Effector memory CD4-positive, alpha-beta T cell (primary cell): ENCODE measurements at regions not wholly inside any gene's neighbourhood (a gene's known extent, or its start where the extent isn't known, plus 50 kb on each side); places are given as distances from the start of the nearest gene placed in this dataset.

Experiments
- DNase-seq, 3 donors: peaks; one replicate each; pipeline ENCODE4 v3.0.0-alpha.2; 2020
- H3K27ac ChIP-seq: 2 replicates; pipeline ENCODE4 v1.7.0; 2013; ENCODE audit warnings: mild to moderate bottlenecking, low read length, moderate library complexity; ENCODE audit not compliant: insufficient read depth, poor library complexity, severe bottlenecking
- H3K27me3 ChIP-seq: replicated peaks from 2 replicates; pipeline ENCODE4 v1.7.0; 2013; ENCODE audit warnings: mild to moderate bottlenecking, low read length; ENCODE audit not compliant: insufficient read depth, control insufficient read depth, poor library complexity, severe bottlenecking
- H3K36me3 ChIP-seq: 2 replicates; pipeline ENCODE4 v1.7.0; 2013; ENCODE audit warnings: mild to moderate bottlenecking, low read length, moderate library complexity; ENCODE audit not compliant: control insufficient read depth, insufficient read depth
- H3K4me1 ChIP-seq: 2 replicates; pipeline ENCODE4 v1.7.0; 2013; ENCODE audit warnings: low read length, mild to moderate bottlenecking; ENCODE audit not compliant: control insufficient read depth, insufficient read depth, poor library complexity, severe bottlenecking
- H3K4me3 ChIP-seq: 2 replicates; pipeline ENCODE4 v1.7.0; 2013; ENCODE audit warnings: low read length, low read depth, mild to moderate bottlenecking; ENCODE audit not compliant: insufficient read depth, poor library complexity, severe bottlenecking
- H3K9me3 ChIP-seq: 2 replicates; pipeline ENCODE4 v1.7.0; 2013; ENCODE audit warnings: mild to moderate bottlenecking, low read length, moderate library complexity; ENCODE audit not compliant: control insufficient read depth

DNA sequence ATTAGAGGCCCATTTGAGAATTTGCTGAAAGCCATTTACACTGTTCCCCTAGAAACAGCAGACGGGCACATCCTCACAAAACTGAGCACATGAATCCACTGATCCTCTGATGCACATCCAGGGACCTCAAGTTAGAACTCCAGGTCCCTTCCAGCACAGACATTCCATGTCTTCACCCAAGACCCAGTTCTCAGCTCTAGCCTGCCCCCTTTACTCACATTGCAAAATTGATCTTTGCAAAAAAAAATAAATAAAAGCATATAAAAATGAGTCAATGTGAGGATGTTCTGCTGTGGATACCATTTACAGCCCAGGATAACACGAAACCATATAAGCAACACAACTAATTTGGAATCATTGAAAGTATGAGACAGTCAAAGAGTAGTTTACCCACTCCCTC, 458.2 kb upstream of the JARID2 start:
- H3K4me1 ChIP-seq = no peaks in the 10 kb centered on the region
- no peak overlapping the region for H3K27ac ChIP-seq
- H3K4me3 ChIP-seq = no peak overlapping the region
- DNase-seq = no peak
- H3K27me3 ChIP-seq = no peaks in the 10 kb centered on the region
- no peaks in the 10 kb centered on the region for H3K9me3 ChIP-seq
- H3K36me3 ChIP-seq = no peaks in the 10 kb centered on the region

DNA sequence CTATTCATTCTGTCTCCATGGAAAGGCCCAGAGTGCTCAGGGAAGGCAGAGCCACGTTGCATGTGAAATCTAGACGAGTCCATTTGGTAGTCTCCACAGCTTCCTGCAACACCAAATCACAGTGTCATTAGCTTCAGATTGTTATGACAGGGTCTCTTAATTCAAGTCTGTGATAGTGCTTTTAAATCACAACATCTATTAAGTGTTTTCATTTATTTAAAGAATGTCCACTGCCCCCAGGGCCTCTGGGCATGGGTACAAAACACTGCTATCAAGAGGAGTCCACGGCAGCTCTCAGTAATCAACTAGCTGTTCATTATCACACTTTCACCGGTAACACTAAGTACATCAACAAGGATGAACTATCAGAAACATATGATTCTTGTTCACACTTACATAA, 455.9 kb upstream of the JARID2 start:
- H3K36me3 ChIP-seq = no peaks in the 10 kb centered on the region
- H3K27me3 ChIP-seq = no peaks in the 10 kb centered on the region
- DNase-seq = no peak
- no peaks in the 10 kb centered on the region for H3K9me3 ChIP-seq
- H3K27ac ChIP-seq = no peak overlapping the region
- no peaks in the 10 kb centered on the region for H3K4me1 ChIP-seq
- no peak overlapping the region for H3K4me3 ChIP-seq

DNA sequence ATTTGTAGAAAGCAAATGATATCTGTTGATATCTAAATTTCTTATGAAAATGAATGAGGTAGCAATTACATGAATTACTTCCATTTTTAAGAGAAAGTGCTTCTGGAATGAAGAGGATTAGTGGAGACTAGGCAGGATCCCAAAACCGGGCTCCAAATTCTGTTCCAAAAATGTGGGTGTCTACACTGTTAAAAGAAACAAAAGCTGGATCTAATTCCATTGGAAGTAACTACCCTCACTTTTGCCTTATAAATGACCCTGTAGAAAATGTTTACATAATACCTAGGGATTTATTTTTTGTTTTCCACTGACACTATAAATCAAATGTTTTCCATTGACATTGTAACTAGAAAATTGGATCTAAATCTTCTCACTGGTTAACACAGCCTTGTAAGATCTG, 454.9 kb upstream of the JARID2 start:
- H3K4me1 ChIP-seq = no peaks in the 10 kb centered on the region
- no peak overlapping the region for H3K4me3 ChIP-seq
- H3K27me3 ChIP-seq = no peaks in the 10 kb centered on the region
- no peaks in the 10 kb centered on the region for H3K9me3 ChIP-seq
- no peaks in the 10 kb centered on the region for H3K36me3 ChIP-seq
- H3K27ac ChIP-seq = no peak overlapping the region
- DNase-seq = no peak

DNA sequence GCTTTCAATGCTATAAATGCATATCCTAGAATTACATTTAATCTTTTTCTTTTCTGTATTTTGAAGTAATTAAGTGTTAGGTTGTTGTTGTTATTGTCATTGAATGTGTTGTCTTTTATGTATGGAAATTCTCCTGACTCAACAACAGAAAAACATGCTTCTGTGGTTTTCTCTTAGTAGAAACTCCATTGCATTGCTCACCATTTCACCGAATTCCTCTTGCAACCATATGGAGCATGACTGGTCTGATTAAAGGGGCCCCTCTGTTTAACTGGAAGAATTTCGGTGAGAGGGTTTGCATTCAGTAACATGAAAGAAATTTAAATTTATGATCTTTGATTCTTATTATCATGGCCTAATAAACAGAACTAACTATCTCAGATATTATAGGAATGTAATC, 454.3 kb upstream of the JARID2 start:
- Histone ChIP-seq H3K4me1 (no peaks in the 10 kb centered on the region), H3K36me3 (no peaks in the 10 kb centered on the region), H3K4me3 (no peak overlapping the region), H3K27ac (no peak overlapping the region), H3K9me3 (no peaks in the 10 kb centered on the region), H3K27me3 (no peaks in the 10 kb centered on the region)
- no peak for DNase-seq

DNA sequence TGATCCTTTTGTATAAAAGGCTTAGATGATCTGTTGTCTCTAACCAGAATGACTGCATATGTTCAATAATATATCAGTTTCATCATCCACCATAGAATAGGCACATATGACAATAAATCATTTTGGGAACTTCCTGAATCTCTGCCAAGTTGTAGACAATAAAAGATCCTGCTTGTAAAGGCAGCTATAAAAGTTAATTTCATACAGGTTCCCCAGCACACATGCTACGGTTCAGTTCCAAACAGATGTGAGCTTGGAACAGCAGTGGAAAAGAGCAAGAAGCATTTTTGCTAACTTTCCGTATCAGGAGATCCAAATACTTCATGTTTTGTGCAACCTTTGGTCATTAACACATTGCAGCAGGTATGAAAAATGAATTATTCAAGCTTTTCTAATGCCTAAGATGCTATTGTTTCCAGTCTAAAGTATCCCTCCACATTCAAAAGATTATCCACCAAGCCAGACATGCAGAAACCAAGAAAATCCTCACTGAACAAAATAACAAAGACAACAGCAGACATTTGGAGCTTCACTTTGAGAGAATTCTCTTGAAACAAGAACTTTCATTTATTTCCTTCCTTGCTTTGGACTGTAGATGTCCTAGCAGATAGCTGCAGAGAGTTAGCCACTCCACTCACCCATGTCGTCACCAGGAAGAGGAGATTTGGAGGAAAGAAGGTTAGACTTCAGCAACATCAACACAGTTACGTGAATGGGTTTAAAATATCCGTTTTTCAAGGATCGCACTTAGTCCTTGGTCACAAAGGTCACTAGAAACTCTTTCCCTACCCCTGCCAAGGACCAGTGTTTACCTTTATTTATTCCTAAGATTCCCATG, 453.5 kb upstream of the JARID2 start:
- DNase-seq = no peak
- no peaks in the 10 kb centered on the region for H3K4me1 ChIP-seq
- H3K36me3 ChIP-seq = no peaks in the 10 kb centered on the region
- no peak overlapping the region for H3K27ac ChIP-seq
- H3K27me3 ChIP-seq = no peaks in the 10 kb centered on the region
- H3K4me3 ChIP-seq = no peak overlapping the region
- H3K9me3 ChIP-seq = no peaks in the 10 kb centered on the region

DNA sequence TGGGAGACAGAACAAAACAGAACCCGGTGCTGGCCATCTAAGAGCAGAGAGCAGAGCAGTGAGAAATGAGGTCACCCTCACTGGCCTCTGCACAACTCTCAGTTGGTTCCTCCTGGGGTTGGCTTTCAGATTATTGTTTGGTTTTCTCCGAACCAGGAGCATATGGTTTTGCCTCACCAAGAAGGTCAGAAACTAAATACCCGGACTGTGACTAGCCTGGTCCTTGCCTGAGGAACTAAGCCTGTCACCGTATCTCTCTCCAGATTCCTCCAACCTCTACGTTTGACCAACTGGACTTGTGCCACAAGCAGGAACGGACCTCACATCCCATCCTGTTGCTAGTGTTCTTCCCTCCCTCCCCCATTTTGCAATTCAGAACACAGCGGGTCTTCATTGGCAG, 450.4 kb upstream of the JARID2 start:
- Histone ChIP-seq H3K36me3 (no peaks in the 10 kb centered on the region), H3K9me3 (no peaks in the 10 kb centered on the region), H3K4me3 (no peak overlapping the region), H3K27ac (no peak overlapping the region), H3K4me1 (no peaks in the 10 kb centered on the region), H3K27me3 (no peaks in the 10 kb centered on the region)
- no peak for DNase-seq

DNA sequence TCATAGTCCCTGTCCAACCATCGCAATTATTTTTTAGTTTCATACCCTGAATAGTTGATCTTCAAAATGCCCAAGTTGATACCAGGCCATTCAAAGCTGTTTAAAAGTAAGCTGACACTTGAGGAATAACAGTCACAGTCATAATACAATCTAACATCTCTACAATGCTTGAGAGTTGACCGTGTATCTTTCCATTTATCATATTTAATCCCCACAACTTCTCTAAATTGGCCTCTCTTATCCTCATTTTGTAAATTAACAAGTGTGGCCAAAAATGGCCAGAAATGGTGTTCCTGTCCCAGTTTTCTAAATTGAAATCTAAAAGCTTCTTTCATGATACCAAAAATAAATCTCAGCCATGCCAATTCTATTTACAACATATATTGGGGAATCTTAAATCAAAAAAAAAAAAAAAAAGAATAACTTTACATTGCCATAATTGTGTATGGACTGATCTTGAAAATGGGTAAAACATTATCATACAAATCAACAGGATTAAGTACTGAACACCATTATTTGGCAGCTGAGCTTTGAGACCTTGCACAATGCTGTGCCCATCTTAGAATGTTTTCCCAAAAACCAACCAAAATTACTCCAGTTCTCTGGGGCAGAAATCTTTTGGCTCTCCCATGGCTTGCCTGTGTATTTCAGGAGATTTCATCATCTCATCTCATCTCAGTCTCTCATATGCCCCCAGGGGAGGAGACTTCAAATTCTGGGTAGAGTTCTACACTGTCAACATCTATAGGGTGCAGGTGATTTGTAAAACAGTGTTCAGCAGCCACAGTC, 448.7 kb upstream of the JARID2 start:
- Histone ChIP-seq H3K4me1 (no peaks in the 10 kb centered on the region), H3K4me3 (no peak overlapping the region), H3K27me3 (no peaks in the 10 kb centered on the region), H3K9me3 (no peaks in the 10 kb centered on the region), H3K27ac (no peak overlapping the region), H3K36me3 (no peaks in the 10 kb centered on the region)
- no peak for DNase-seq

DNA sequence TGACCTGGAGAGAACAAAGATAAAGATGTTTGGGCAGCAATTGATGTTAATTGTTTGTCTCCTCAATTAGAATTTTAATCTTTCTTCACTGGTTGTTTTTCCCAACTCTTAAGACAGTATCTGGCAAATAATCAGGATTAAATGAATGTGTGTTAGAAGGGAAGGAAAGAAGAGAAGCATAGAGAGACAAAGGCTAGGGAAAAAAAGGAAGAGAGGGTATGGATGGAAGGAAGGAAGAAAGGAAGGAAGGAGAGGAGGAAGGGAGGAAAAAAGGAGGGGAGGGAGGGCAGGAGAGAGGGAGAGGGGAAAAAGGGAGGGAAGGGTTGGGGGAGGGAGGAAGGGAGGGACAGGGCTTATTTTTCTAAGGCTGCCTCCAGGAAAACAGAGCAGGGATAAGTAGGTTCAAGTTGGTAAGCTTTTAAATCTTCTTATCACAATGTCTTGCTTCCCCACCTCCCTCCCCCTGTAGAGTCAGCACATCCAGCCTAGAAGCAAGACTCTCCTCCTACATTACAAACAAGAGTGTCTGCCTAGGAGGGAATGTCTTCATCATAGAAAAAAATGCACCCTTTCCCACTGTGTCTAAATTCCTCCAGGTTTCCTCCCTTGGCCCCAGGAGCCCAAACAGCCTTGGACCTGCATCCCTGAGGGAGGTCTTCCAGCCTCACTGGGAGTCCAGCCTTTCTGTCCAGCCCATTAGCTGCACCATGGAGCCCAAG, 447.8 kb upstream of the JARID2 start:
- Histone ChIP-seq H3K9me3 (no peaks in the 10 kb centered on the region), H3K27ac (no peak overlapping the region), H3K4me1 (no peaks in the 10 kb centered on the region), H3K4me3 (no peak overlapping the region), H3K27me3 (no peaks in the 10 kb centered on the region), H3K36me3 (no peaks in the 10 kb centered on the region)
- DNase-seq = no peak

DNA sequence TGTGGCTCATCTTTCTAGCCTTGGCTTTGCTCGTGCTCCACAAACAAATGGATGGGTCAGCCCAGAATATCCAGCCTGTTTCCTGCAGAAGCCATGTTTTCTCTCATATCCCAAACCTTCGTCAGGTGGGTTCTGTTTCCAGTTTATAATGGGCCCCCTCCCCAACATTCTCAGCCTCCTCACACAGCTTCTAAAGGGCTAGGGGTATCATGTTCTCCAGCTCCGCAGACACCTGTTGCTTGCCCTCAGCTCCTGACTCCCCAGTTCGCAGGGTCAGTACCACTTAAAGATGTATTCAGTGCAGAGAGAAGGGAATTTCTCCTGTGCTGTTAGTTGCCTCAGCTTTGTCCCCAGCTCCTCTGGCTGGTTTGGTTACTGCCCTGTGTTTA, 447.3 kb upstream of the JARID2 start:
- no peak overlapping the region for H3K4me3 ChIP-seq
- H3K36me3 ChIP-seq = no peaks in the 10 kb centered on the region
- no peak overlapping the region for H3K27ac ChIP-seq
- no peaks in the 10 kb centered on the region for H3K4me1 ChIP-seq
- no peaks in the 10 kb centered on the region for H3K9me3 ChIP-seq
- DNase-seq = no peak
- no peaks in the 10 kb centered on the region for H3K27me3 ChIP-seq
